Spleen (tissue), 11 donors: ENCODE measurements at regions not wholly inside any gene's neighbourhood (a gene's known extent, or its start where the extent isn't known, plus 50 kb on each side); places are given as distances from the start of the nearest gene placed in this dataset.

Experiments
- DNase-seq: peaks from one replicate; pipeline ENCODE4 v3.0.0-alpha.2; 2020
- H3K27ac ChIP-seq, 8 donors: fragments of 200-600 bp; sonication (generic) in 7 of 8; 1 replicate in 4 of 8; 2 replicates in 4 of 8; pipeline versions ENCODE4 v1.5.0 to v1.8.0; 2016 to 2021; ENCODE audit warnings: inconsistent platforms in 4 of 8, mild to moderate bottlenecking in 4 of 8, moderate library complexity in 1 of 8
- H3K27me3 ChIP-seq, 7 donors: fragments of 200-600 bp; sonication (generic) in 6 of 7; replicated peaks in 1 of 7; 1 replicate in 4 of 7; 2 replicates in 3 of 7; pipeline versions ENCODE4 v1.5.0 to v1.8.0; 2016 to 2021; ENCODE audit warnings: inconsistent platforms in 3 of 7, mild to moderate bottlenecking in 1 of 7
- H3K36me3 ChIP-seq, 6 donors: fragments of 200-600 bp; sonication (generic) in 5 of 6; 1 replicate in 4 of 6; 2 replicates in 2 of 6; pipeline versions ENCODE4 v1.5.0 to v1.8.0; 2016 to 2021; ENCODE audit warnings: inconsistent platforms in 2 of 6
- H3K4me1 ChIP-seq, 6 donors: fragments of 200-600 bp; sonication (generic) in 5 of 6; 1 replicate in 3 of 6; 2 replicates in 3 of 6; pipeline versions ENCODE4 v1.5.0 to v1.8.0; 2016 to 2021; ENCODE audit warnings: inconsistent platforms in 3 of 6
- H3K4me3 ChIP-seq, 8 donors: fragments of 200-600 bp; sonication (generic) in 7 of 8; 1 replicate in 4 of 8; 2 replicates in 4 of 8; pipeline versions ENCODE4 v1.5.0 to v1.8.0; 2016 to 2021; ENCODE audit warnings: inconsistent platforms in 4 of 8, mild to moderate bottlenecking in 4 of 8, moderate library complexity in 2 of 8
- H3K9me3 ChIP-seq, 8 donors: fragments of 200-600 bp; sonication (generic) in 7 of 8; 1 replicate in 4 of 8; 2 replicates in 4 of 8; pipeline versions ENCODE4 v1.5.0 to v1.8.0; 2016 to 2021; ENCODE audit warnings: inconsistent platforms in 4 of 8
- CTCF ChIP-seq, 11 experiments: fragments of 200-600 bp in 7 of 11; fragments of 450-650 bp in 4 of 11; sonication (generic) in 4 of 11; IDR thresholded peaks in 8 of 11; conservative IDR thresholded peaks in 3 of 11; 1 replicate in 7 of 11; 2 replicates in 4 of 11; pipeline versions ENCODE4 v1.4.0 to v1.8.0; 2016 to 2021; ENCODE audit warnings: antibody characterized with exemption in 11 of 11, inconsistent platforms in 4 of 11, mild to moderate bottlenecking in 1 of 11
- POLR2A ChIP-seq, 3 donors: fragments of 450-650 bp; IDR thresholded peaks; one replicate each; pipeline ENCODE4 v1.5.1; 2017; ENCODE audit warnings: antibody characterized with exemption in 3 of 3, mild to moderate bottlenecking in 1 of 3
- POLR2AphosphoS5 ChIP-seq, 3 donors: sonication (generic); formaldehyde crosslinking; IDR thresholded peaks; one replicate each; pipeline ENCODE4 v1.5.1; 2017; ENCODE audit warnings: antibody characterized with exemption in 3 of 3
- WGBS, 5 donors: extraction: QIAGEN DNeasy Blood & Tissue Kit in 3 of 5; methylation state at CpG; one replicate each; pipeline versions ENCODE4 v1.1.5 to v1.1.7; 2013 to 2018; 5-methylcytosine and 5-hydroxymethylcytosine counted together
- intact Hi-C: fragments of 100-400 bp; cut with DNase I; formaldehyde crosslinking; loops from one replicate; pipeline ENCODE4 v1.15.0; 2023; ENCODE audit warnings: low total_unique reads
- donor health status: healthy with polysubstance abuse.
- donor health status: DM: no; HTN: no; CAD: no; lungs with moderate emphysema.
- donor health status: DM: no; HTN: no; CAD: no.
- donor health status: Bipolar disorder and iron deficiency.
- donor health status: healthy.
- donor health status: DM: no; HTN: no; CAD: no.
- donor health status: DM: yes; HTN: yes; CAD: no.

- Histone ChIP-seq H3K27me3 (peaks cover 0 to 20% (median 0%) of the 10 kb centered on the region in 7 donors), H3K27ac (no peak overlapping the region), H3K4me3 (no peak overlapping the region), H3K36me3 (no peaks in the 10 kb centered on the region), H3K9me3 (no peaks in the 10 kb centered on the region), H3K4me1 (no peaks in the 10 kb centered on the region)
- WGBS, 5 donors = 50 to 81% (median 71%) methylated on average over 2 of the region's 2 CpGs
- TF ChIP-seq CTCF (IDR thresholded peaks at IDR 0.05 in 8 of 11, conservative IDR thresholded peaks at IDR 0.05 in 3 of 11) = no peak
- no peak for TF ChIP-seq POLR2AphosphoS5 (IDR thresholded peaks at IDR 0.05)
- TF ChIP-seq POLR2A (IDR thresholded peaks at IDR 0.05) = no peak
- no peak for DNase-seq
- intact Hi-C loops = no loop called here
These were observed 112.0 kb upstream of the MTNR1B start for GRCh38 chr11:92857407-92857806.

- H3K4me1 ChIP-seq = no peaks in the 10 kb centered on the region
- H3K9me3 ChIP-seq = no peaks in the 10 kb centered on the region
- no peak for DNase-seq
- TF ChIP-seq CTCF (IDR thresholded peaks at IDR 0.05 in 8 of 11, conservative IDR thresholded peaks at IDR 0.05 in 3 of 11) (no peak), POLR2AphosphoS5 (IDR thresholded peaks at IDR 0.05) (no peak), POLR2A (IDR thresholded peaks at IDR 0.05) (no peak)
- WGBS, 5 donors = 57 to 67% (median 60%) methylated on average over 8 of the region's 8 CpGs
- H3K27ac ChIP-seq = no peak overlapping the region
- peaks cover 0 to 15% (median 0%) of the 10 kb centered on the region in 7 donors for H3K27me3 ChIP-seq
- no peak overlapping the region for H3K4me3 ChIP-seq
- no peaks in the 10 kb centered on the region for H3K36me3 ChIP-seq
- intact Hi-C loops = no loop called here
These were observed 110.2 kb upstream of the MTNR1B start for GRCh38 chr11:92859156-92859690.

GRCh38 chr11:92861634-92862033 is 107.8 kb upstream of the MTNR1B start:
- Histone ChIP-seq H3K9me3 (no peaks in the 10 kb centered on the region), H3K36me3 (no peaks in the 10 kb centered on the region), H3K27ac (no peak overlapping the region), H3K4me1 (no peaks in the 10 kb centered on the region), H3K27me3 (peaks cover 0 to 14% (median 0%) of the 10 kb centered on the region in 7 donors), H3K4me3 (no peak overlapping the region)
- DNase-seq = no peak
- TF ChIP-seq POLR2A (IDR thresholded peaks at IDR 0.05) (no peak), POLR2AphosphoS5 (IDR thresholded peaks at IDR 0.05) (no peak), CTCF (IDR thresholded peaks at IDR 0.05 in 8 of 11, conservative IDR thresholded peaks at IDR 0.05 in 3 of 11) (no peak)
- intact Hi-C loops = no loop called here
- 70 to 91% (median 82%) methylated on average over 3 of the region's 3 CpGs for WGBS, 5 donors

GRCh38 chr11:92865352-92865751 is 104.1 kb upstream of the MTNR1B start:
- Histone ChIP-seq H3K4me3 (no peak overlapping the region), H3K36me3 (no peaks in the 10 kb centered on the region), H3K4me1 (no peaks in the 10 kb centered on the region), H3K9me3 (no peaks in the 10 kb centered on the region), H3K27me3 (peaks cover 0 to 7% (median 0%) of the 10 kb centered on the region in 7 donors), H3K27ac (no peak overlapping the region)
- WGBS, 5 donors = 62 to 85% (median 73%) methylated on average over 2 of the region's 2 CpGs
- DNase-seq = no peak
- intact Hi-C loops = no loop called here
- no peak for TF ChIP-seq POLR2A (IDR thresholded peaks at IDR 0.05)
- no peak for TF ChIP-seq POLR2AphosphoS5 (IDR thresholded peaks at IDR 0.05)
- no peak for TF ChIP-seq CTCF (IDR thresholded peaks at IDR 0.05 in 8 of 11, conservative IDR thresholded peaks at IDR 0.05 in 3 of 11)
